ENCODE measurements at regions not wholly inside any gene's neighbourhood (a gene's known extent, or its start where the extent isn't known, plus 50 kb on each side); places are given as distances from the start of the nearest gene placed in this dataset.

- Mint-ChIP-seq H3K4me1 (ENCODE audit: unreplicated experiment) (peaks cover 31% of the 10 kb centered on the region), H3K4me3 (ENCODE audit: unreplicated experiment) (no peak overlapping the region), H3K27ac (ENCODE audit: unreplicated experiment) (peak overlapping the region; percentile 62), H3K36me3 (ENCODE audit: unreplicated experiment) (no peaks in the 10 kb centered on the region), H3K27me3 (ENCODE audit: unreplicated experiment) (no peaks in the 10 kb centered on the region), H3K9me3 (ENCODE audit: unreplicated experiment) (no peaks in the 10 kb centered on the region)
- no peak for TF ChIP-seq CTCF (IDR thresholded peaks at IDR 0.05)
- no peak for DNase-seq (ENCODE audit: extremely low spot score, unreplicated experiment)
These were observed 441.6 kb downstream of the CETN3 start for GRCh38 chr5:89967771-89968444.

- Mint-ChIP-seq H3K36me3 (ENCODE audit: unreplicated experiment) (no peaks in the 10 kb centered on the region), H3K4me3 (ENCODE audit: unreplicated experiment) (no peak overlapping the region), H3K27ac (ENCODE audit: unreplicated experiment) (no peak overlapping the region), H3K27me3 (ENCODE audit: unreplicated experiment) (no peaks in the 10 kb centered on the region), H3K9me3 (ENCODE audit: unreplicated experiment) (peaks cover 3% of the 10 kb centered on the region), H3K4me1 (ENCODE audit: unreplicated experiment) (no peaks in the 10 kb centered on the region)
- no peak for TF ChIP-seq CTCF (IDR thresholded peaks at IDR 0.05)
- no peak for DNase-seq (ENCODE audit: extremely low spot score, unreplicated experiment)
These were observed 452.7 kb downstream of the CETN3 start for GRCh38 chr5:89956838-89957237.

GRCh38 chr5:89954916-89955315 lies 454.6 kb downstream of the CETN3 start:
- Mint-ChIP-seq H3K27ac (ENCODE audit: unreplicated experiment) (no peak overlapping the region), H3K9me3 (ENCODE audit: unreplicated experiment) (no peaks in the 10 kb centered on the region), H3K36me3 (ENCODE audit: unreplicated experiment) (no peaks in the 10 kb centered on the region), H3K27me3 (ENCODE audit: unreplicated experiment) (no peaks in the 10 kb centered on the region), H3K4me3 (ENCODE audit: unreplicated experiment) (no peak overlapping the region), H3K4me1 (ENCODE audit: unreplicated experiment) (no peaks in the 10 kb centered on the region)
- TF ChIP-seq CTCF (IDR thresholded peaks at IDR 0.05): no peak
- no peak for DNase-seq (ENCODE audit: extremely low spot score, unreplicated experiment)

GRCh38 chr5:89951876-89952275 lies 457.7 kb downstream of the CETN3 start:
- Mint-ChIP-seq H3K27ac (ENCODE audit: unreplicated experiment) (no peak overlapping the region), H3K36me3 (ENCODE audit: unreplicated experiment) (no peaks in the 10 kb centered on the region), H3K4me1 (ENCODE audit: unreplicated experiment) (no peaks in the 10 kb centered on the region), H3K4me3 (ENCODE audit: unreplicated experiment) (no peak overlapping the region), H3K27me3 (ENCODE audit: unreplicated experiment) (no peaks in the 10 kb centered on the region), H3K9me3 (ENCODE audit: unreplicated experiment) (no peaks in the 10 kb centered on the region)
- TF ChIP-seq CTCF (IDR thresholded peaks at IDR 0.05): no peak
- DNase-seq (ENCODE audit: extremely low spot score, unreplicated experiment): no peak

GRCh38 chr5:89950234-89950633 lies 459.3 kb downstream of the CETN3 start:
- no peaks in the 10 kb centered on the region for H3K36me3 Mint-ChIP-seq (ENCODE audit: unreplicated experiment)
- no peak for DNase-seq (ENCODE audit: extremely low spot score, unreplicated experiment)
- TF ChIP-seq CTCF (IDR thresholded peaks at IDR 0.05): no peak
- H3K9me3 Mint-ChIP-seq (ENCODE audit: unreplicated experiment): no peaks in the 10 kb centered on the region
- H3K27me3 Mint-ChIP-seq (ENCODE audit: unreplicated experiment): no peaks in the 10 kb centered on the region
- H3K4me3 Mint-ChIP-seq (ENCODE audit: unreplicated experiment): no peak overlapping the region
- no peak overlapping the region for H3K27ac Mint-ChIP-seq (ENCODE audit: unreplicated experiment)
- no peaks in the 10 kb centered on the region for H3K4me1 Mint-ChIP-seq (ENCODE audit: unreplicated experiment)
